ENCODE measurements at regions not wholly inside any gene's neighbourhood (a gene's known extent, or its start where the extent isn't known, plus 50 kb on each side); places are given as distances from the start of the nearest gene placed in this dataset.

DNA sequence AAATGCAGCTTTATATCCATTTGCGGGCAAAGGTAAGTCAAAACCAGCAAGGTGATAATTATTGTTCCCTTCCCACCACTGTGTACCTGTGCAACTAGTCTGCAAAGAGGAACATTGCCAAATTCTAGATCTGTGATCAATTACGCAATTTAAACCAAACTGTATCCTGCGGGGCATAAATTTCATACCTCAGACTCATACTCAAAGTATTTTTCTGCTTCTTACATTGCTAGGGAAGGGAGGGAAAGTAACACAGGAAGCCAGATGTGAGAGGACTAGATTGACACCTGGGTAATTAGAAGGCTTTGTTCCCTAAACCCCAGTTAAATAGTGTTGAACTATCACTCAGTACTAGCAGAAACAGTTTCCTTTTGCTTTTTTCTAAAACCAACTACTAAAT lies 240.2 kb upstream of the ZNF608 start:
- TF ChIP-seq, protein P1, sequence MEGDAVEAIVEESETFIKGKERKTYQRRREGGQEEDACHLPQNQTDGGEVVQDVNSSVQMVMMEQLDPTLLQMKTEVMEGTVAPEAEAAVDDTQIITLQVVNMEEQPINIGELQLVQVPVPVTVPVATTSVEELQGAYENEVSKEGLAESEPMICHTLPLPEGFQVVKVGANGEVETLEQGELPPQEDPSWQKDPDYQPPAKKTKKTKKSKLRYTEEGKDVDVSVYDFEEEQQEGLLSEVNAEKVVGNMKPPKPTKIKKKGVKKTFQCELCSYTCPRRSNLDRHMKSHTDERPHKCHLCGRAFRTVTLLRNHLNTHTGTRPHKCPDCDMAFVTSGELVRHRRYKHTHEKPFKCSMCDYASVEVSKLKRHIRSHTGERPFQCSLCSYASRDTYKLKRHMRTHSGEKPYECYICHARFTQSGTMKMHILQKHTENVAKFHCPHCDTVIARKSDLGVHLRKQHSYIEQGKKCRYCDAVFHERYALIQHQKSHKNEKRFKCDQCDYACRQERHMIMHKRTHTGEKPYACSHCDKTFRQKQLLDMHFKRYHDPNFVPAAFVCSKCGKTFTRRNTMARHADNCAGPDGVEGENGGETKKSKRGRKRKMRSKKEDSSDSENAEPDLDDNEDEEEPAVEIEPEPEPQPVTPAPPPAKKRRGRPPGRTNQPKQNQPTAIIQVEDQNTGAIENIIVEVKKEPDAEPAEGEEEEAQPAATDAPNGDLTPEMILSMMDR (IDR thresholded peaks at IDR 0.05), result no peak
- no peak for TF ChIP-seq POLR2A (IDR thresholded peaks at IDR 0.05)
- TF ChIP-seq EP300 (IDR thresholded peaks at IDR 0.05), result no peak

Data from tibial nerve (tissue), 4 donors.